Urothelium cell line (cell line): ENCODE measurements at regions not wholly inside any gene's neighbourhood (a gene's known extent, or its start where the extent isn't known, plus 50 kb on each side); places are given as distances from the start of the nearest gene placed in this dataset.
"Not testable (repeated sequence)": the region's sequence is repeated elsewhere in the genome, so short reads cannot be mapped to it uniquely, and the experiment has no call there.

Experiments used
- DNase-seq: peaks from one replicate; pipeline ENCODE4 v3.0.0; 2011; ENCODE audit warnings: low spot score, mixed read lengths
- FAIRE-seq: peaks from 2 replicates; lab custom pipeline; 2011; peaks lifted over from hg19 to GRCh38; lab: Jason Lieb, UNC

DNA sequence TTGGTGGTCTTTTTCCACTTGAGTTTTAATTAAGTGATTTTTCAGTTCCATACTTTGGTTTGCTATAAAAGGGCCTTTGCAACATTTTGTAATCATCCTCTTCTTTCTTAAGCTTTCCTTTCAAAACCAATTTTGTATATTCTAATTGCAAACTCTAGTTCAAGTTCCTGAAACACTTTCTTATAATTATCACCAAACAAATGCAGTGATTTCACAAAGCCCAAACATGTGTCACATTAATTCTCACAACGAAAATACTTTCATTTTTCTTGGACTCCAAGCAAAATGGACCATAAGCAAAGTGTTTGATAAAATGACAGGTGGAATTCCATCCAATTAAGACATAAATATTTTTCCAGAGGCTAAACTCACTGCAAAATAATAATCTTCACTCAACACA is 188.2 kb upstream of the IRX5 start:
- no peak for FAIRE-seq

DNA sequence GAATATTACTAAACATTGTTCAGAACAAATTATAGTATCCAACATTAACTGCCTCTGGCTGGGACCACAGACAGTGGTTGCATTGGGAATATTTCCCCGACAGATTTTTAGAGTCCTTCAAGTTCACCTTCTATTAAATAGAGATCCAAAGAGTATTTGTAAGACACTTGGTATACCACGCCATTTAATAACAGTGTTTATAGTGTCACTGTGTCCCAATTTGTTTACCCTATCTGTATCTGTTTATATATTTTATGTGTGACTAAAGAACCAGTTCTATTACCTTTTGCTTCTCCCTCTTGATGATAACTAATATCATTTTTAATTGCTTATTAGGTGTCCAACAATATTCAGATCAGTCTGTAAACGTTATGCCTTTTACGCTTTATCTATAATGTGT is 191.3 kb upstream of the IRX5 start:
- no peak for FAIRE-seq

More for the DNA sequence above, 188.2 kb upstream of the IRX5 start:
- DNase-seq = no peak

DNA sequence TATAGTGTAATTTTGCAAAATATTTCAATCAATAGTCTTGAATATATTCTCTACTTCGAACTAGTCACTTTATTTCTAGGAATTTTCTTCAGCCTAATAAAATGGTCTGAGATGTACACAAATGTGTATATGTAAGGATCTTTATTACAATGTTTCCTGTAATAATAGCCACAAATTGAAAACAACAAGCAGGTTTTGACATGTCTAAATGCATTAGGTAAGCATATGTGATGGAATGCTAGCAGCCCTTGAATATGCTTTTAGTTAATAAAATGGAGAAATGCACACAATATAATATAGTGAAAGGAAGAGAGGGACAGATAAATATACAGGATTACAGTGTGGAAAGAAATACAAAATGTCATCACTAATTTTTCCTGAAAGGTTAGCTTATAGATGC is 196.5 kb upstream of the IRX5 start:
- FAIRE-seq (no peak), DNase-seq (no peak)

More for the DNA sequence above, 191.3 kb upstream of the IRX5 start:
- no peak for DNase-seq

DNA sequence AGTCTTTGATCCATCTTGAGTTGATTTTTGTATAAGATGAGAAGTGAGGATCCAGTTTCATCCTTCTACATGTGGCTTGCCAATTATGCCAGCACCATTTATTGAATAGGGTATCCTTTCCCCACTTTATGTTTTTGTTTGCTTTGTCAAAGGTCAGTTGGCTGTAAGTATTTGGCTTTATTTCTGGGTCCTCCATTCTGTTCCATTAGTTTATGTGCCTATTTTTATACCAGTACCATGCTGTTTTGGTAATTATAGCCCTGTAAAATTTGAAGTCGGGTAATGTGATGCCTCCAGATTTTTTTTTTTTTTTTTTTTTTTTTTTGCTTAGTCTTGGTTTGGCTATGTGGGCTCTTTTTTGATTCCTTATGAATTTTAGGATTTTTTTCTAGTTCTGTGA is 203.0 kb upstream of the IRX5 start:
- not testable (repeated sequence) for FAIRE-seq, DNase-seq

DNA sequence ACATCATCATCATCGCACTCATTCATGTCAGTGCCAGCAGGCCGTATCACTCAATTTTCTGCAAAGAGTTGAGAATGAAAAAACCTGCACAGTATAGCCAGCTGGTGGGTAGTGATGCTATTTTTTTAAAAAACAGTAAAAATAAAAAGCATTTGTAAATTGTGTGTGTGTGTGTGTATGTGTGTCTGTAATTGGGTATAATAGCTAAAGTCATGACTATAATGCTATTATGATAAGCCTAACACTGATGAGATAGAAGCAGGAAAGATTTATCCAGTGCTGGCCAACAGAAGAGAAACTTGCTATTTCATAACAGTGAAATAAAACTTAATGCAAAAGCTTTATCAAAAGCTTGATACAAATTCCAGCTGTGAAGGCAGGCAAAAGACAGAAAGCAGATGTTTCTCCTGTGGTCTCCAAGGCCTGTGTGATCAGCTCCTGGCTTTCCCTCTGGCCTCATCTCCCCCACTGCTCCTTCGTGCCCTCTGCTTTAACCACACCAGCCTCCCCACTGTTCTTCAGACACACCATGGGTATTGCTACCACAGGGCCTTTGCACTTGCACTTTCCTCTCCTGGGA is 206.2 kb upstream of the IRX5 start:
- FAIRE-seq = no peak
- no peak for DNase-seq

DNA sequence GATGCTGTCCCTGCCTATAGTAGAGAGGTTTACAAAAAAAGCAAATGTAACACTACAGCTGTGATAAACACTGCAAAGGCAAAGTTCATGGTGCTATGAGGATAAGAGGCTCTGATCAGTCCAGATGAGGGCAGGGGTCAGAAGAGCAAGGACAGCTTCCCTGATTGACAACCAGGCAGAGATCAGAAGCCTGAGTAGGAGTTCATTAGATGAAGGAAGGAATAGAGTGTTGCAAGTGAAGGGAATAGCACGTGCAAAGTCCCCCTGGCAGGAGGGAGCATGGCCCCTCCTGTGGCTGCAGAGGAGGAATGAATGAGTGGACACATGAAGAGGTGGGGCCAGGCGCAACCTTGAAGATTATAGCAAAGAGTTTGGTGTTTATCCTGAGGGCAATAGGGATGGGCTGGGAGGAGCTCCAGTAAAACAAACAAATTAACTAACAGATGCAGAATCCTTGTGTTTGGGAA is 208.4 kb upstream of the IRX5 start:
- FAIRE-seq (no peak), DNase-seq (no peak)

DNA sequence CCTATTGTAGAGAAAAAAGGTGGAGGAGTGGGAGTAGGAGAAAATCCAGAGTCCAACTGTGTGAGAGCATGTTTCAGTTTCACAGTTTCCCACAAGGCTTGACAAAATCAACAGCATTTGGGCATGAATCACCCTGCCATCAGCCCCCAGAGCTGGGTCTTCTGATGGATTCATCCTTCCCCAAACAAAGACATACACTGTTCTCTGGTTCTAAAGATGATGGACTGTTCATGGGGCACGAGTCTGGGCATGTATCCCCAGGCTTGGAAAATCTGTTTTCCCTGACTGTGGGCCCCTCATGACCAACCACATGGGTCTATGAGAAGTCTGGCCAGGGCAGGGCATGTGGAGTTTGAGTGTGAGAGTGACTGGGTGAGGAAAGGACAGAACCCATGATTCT is 210.4 kb upstream of the IRX5 start:
- no peak for FAIRE-seq

DNA sequence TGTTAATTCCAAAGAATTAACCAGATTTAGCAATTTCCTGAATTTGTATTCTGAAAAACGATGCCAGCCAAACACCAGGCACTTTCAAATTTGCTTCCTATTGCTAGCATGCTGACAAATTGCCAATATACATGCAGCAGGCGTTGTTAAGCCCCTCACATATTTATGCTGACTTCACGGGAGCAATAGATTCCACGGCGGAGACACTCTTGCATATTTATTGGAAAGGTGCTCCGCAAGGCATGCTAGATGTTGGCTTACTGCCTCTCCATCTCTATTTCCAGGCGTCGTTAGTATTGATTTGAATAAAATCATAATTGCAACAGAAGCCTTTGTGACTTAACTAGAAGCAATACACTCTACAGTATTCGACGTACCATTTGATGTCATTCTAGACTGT is 211.0 kb upstream of the IRX5 start:
- DNase-seq (no peak), FAIRE-seq (no peak)

More for the DNA sequence above, 210.4 kb upstream of the IRX5 start:
- peak; percentile 32 for DNase-seq

DNA sequence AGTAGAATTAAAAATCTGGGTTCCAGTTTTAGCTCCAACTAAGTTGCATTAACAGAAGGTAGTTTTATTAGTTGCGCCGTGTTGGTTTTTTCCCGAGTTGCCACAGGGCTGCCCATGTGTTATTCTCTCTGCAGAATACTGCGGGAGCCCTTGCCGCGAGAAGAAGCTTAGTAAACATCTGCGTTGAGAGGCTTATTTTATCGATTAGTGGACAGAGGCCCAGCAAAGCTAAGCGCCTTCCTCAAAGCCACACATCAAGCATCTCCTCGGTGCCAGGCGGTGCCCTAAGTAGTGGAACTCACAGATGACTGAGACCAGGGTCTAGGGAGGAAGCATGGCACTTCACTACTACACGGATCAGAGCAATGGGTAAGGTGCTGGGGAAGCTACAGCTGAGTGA is 212.3 kb upstream of the IRX5 start:
- no peak for DNase-seq
- no peak for FAIRE-seq

DNA sequence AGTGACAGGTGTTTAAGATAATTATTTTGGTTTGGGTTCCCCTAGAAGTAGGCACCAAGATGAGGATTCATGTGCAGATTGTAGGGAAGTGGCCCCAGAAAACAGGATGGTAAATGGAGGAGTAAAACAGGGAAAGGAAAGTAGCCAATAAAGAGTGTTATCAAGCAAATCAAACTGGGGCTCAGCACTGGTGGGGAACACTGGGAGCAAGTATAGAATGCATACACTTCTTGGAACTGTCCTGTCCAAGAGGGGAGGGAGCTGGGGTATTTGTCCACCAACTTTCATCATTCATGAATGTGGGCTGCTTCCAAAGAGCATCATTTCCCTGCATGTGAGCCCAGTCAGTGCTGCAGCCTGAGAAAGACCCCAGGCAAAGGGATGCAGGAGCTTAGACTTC is 215.7 kb upstream of the IRX5 start:
- FAIRE-seq (no peak), DNase-seq (no peak)

DNA sequence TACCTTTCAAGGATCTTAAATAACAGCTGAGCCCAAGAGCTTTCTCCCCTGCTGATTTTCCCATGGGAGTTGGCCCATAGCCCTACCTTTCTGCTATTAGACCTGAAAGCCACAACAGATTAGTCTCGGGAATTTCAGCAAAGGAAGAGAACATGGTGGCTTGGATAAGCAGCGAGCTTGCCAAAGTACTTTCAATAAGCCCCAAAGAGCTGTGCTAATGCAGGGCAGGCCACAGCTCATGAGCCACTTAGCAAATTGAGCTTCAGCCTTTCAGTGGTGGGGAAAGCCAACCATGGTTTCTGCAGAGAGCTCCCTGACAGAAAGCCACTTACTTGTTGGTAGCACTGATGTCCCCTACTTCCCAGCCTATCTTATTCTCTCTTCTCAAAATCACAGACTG is 217.8 kb upstream of the IRX5 start:
- DNase-seq (no peak), FAIRE-seq (no peak)

DNA sequence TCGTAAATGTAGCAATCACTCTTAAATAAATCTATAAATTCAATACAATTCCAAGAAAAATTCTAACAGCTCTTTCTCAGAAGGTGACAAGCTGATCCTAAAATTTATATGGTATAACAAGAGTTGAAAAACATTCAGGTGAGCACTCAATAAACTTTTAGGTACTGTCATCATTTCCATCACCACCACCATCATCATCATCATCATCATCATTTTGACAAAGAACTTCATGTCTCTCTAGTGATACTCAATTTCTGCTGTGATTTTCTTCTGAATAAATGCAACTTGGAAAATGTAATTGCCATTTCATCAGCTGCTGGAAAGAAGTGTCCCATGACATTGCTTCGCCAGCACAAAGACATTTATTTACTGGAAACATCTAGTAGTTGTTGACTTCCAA is 222.9 kb upstream of the IRX5 start:
- FAIRE-seq (no peak), DNase-seq (no peak)

DNA sequence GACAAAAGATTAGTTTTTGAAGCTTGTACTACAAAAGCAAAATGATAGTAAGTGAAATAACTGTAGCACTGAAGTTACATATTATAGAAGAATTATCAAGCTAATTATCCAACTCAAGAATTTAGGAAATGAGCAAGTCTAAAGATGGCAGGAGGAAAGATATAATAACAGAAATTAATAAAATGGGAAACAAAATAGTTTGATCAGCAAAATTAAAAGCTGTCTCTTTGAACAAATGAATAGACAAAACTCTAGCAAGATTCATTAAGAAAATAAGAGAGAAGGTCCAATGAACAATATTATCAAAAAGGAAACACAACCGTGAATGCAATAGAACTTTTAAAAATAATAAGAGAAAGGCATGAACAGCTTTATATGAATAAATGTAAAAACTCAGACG is 224.3 kb upstream of the IRX5 start:
- FAIRE-seq = no peak
- no peak for DNase-seq

DNA sequence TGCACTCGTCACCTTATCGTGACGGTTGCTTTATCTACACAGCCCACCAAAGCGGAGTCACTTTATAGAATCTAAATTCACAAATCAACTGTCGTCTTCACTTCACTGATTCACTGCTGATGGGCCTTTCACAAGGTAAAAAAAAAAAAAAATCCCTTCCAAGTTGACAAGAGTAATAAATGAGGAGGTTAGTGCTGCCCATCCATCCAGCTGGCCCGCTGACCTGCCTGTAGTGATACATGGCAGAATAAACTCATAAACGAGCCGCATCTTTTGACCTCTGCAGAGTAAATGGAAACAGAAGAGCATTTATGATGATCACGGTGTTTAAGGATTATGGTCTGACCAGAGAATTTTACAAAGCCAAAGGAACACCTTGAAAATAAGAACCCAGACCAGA is 227.3 kb upstream of the IRX5 start:
- FAIRE-seq = no peak
- DNase-seq = no peak

DNA sequence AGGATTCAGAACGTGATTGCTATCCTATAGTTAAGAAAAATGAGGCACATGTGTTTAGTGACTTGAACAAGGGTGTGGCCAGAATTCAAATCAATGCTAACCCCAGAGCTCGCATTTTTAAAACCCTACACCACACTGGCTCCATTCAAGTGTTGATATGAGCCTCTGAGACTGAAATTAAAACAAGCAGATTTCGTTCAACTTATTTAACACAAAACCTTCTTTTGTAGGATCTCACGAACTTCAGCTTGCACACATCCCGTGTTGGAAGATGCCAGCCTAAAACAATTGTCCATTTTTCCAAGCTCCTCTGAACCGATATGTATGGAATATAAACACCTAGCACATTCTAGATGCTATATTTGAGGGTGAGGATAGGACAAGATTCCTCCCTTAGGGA is 231.0 kb upstream of the IRX5 start:
- no peak for DNase-seq
- FAIRE-seq = no peak

DNA sequence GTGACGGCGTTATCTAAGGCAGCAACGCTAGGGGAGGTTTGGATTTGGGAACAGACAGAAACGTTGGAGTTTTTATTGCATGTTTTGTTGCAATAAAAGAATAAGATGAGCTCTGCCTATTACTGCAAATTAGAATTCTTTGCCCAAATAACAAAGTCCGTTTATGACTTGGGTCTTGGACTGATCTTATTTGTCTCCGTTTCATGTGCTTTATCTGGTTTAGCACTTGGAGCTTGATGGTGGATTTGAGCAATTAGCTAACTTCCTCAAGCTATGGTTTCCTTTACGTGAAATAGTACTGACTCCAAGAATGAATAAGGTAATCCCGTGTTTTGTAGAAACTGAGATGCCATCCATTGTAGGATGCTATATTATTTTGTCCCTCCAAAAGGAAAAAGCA is 233.0 kb upstream of the IRX5 start:
- DNase-seq (no peak), FAIRE-seq (no peak)

DNA sequence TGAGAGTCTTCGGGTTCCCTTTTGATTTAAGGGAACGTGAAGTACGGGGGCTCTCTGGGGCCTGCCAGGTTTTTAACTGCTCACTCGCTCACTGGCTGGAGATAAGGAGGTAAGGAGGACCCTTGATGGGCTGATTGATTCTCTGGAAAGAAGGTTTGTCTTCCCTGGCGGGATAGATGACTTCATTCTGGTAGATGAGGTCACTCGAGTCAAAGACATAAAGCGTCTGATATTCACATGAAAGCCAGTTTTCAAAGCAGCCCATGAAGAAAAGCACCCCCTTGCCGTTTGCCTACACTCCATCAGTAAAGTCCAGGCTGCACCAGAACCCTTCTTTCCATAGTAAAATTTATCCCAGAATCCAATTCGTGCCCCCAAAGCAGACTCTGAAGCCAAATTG is 233.7 kb upstream of the IRX5 start:
- no peak for DNase-seq
- FAIRE-seq = no peak

DNA sequence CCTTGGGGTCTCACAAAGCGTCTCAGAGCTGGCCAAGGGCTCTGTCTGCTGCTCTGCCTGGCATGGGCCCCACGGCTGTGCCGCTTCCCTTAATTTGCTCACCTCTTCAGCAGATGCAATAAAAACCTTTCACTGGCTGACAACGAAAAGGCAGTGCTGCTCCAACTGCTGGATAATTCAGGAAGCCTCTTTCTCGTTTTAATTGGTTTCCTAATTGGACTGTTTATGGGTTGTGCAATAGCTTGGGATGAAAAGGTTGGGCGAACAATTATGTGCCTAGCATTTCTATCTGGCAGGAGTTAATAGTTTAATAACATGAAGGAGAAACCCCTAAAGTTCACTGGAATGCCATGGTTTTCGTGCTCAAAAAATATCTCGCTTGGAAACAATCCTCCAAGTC is 234.1 kb upstream of the IRX5 start:
- FAIRE-seq (no peak), DNase-seq (no peak)

DNA sequence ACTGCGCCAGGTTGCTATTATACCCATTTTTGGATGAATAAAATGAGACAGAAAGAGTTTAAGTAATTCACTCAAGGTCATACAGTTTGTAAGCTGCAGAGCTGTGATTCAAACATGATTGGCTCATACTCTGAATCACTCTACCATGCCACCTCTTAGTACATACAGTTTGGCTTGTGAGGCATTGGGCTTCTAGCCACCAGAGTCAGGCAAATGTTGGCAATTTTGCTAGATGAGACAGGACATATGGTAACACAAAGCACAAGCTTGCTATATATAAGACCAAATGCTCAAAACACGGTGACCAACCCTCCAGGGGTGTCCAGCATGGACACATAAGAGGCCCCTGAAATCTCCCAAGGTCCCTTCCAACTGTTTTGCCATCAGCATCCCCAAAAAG is 236.0 kb upstream of the IRX5 start:
- DNase-seq = no peak
- FAIRE-seq = no peak

DNA sequence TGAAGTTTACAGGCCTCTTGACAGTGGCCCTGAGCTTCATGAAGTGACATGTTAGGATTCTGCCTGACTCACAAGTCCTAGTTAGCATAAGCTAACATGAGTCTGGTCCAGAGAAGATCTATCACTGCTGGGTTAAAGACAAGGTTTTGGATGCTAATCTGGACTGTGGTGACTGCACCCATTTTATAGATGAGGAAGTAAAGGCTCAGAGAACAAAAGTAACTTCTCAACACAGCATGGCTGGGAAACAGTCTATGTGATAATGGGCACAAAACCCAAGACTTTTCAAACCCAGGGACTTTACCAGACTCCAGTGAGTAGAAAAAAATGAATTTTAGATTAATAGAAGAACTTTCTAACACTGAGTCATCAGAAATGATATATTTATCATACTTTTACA is 236.8 kb upstream of the IRX5 start:
- no peak for DNase-seq

DNA sequence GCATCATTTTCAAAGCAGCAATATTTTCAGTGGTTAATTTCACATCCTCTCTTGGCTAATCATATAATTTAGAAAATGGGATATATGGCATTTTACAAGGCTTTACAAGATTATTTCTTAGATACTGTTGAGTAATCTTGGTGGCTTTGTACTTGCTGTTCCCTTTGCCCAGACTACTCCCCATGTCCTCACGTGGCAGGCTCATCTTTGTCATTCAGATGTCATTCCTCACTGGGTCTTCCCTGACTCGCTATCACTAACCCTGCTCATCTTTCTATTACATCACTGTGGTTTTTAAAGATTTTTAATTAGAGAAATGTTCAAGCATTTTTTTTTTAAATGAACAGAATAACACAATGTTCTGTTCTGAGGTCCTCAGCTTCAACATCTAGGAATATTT is 240.0 kb upstream of the IRX5 start:
- FAIRE-seq (no peak), DNase-seq (no peak)

More for the DNA sequence above, 236.8 kb upstream of the IRX5 start:
- FAIRE-seq = no peak

DNA sequence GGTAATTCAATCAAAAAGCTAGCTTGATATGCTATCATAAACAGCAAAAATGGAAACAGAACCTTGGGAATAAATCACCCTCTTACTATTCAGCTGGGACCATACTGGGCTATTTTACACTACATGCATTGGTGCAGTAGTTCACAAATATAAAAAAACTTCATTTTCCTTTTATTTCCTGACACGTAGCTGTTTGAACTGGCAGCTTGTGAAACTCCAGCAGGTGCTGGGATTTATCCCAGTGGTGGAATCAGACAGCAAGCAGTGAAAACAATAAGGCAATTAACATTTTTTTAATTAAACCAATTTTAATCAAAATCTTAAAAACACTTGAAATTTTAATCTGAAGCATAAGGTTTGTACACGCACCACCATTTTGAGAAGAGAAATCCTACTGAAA is 240.4 kb upstream of the IRX5 start:
- FAIRE-seq (no peak), DNase-seq (no peak)

DNA sequence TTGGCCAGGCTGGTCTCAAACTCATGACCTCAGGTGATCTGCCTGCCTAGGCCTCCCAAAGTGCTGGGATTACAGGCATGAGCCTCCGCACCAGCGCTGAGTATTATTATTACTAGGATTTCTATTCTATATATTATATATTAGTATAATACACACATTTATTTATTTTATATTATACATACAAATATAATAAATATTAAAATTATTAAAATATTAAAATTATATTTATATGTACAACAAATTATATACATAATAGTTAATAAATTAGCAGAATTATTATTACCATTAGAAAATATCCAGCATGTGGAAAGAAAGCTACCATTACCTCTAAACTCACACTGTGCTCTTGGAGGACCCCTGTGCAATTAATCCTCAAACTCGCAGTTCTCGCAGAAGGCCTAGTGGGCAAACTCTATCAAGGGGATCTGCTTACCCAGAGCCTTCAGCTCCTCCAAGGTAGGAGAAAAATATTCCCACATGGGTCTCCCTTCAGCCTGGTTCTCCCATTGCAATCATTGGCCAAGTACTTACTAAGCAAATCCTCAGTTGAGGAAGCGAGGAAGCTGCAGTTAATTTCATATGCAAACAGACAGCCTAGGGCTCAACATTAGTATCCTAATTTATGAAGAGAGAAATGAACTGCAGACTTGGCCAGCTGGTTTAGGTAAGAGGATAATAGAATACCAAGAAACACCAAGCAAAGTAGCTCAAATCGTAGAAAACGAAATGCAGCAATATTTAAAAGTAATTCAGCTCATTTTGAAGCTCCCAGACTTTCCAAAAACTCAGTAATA is 241.4 kb upstream of the IRX5 start:
- DNase-seq (no peak), FAIRE-seq (no peak)
